ENCODE measurements at regions not wholly inside any gene's neighbourhood (a gene's known extent, or its start where the extent isn't known, plus 50 kb on each side); places are given as distances from the start of the nearest gene placed in this dataset.

- peak; percentile 37 for DNase-seq (ENCODE audit: low read depth)
Measured at GRCh38 chr5:61964201-61964600, 341.8 kb upstream of the KIF2A start.

- DNase-seq (ENCODE audit: low read depth) = no peak
Measured at GRCh38 chr5:61965069-61965468, 340.9 kb upstream of the KIF2A start.

- DNase-seq (ENCODE audit: low read depth) = no peak
Measured at GRCh38 chr5:61965490-61965889, 340.5 kb upstream of the KIF2A start.

- DNase-seq (ENCODE audit: low read depth) = no peak
Measured at GRCh38 chr5:61966296-61966955, 339.6 kb upstream of the KIF2A start.

GRCh38 chr5:61966997-61967396 is 339.0 kb upstream of the KIF2A start:
- no peak for DNase-seq (ENCODE audit: low read depth)

- DNase-seq (ENCODE audit: low read depth) = no peak
Measured at GRCh38 chr5:61967681-61968080, 338.3 kb upstream of the KIF2A start.

- DNase-seq (ENCODE audit: low read depth) = peak; percentile 26
Measured at GRCh38 chr5:61969347-61969746, 336.7 kb upstream of the KIF2A start.

- no peak for DNase-seq (ENCODE audit: low read depth)
Measured at GRCh38 chr5:61969755-61970154, 336.3 kb upstream of the KIF2A start.

- no peak for DNase-seq (ENCODE audit: low read depth)
Measured at GRCh38 chr5:61970218-61970617, 335.8 kb upstream of the KIF2A start.

- no peak for DNase-seq (ENCODE audit: low read depth)
Measured at GRCh38 chr5:61974680-61975079, 331.3 kb upstream of the KIF2A start.

GRCh38 chr5:61981886-61982285 is 324.1 kb upstream of the KIF2A start:
- DNase-seq (ENCODE audit: low read depth) = no peak

- no peak for DNase-seq (ENCODE audit: low read depth)
Measured at GRCh38 chr5:61991430-61991829, 314.6 kb upstream of the KIF2A start.

GRCh38 chr5:61991866-61992265 is 314.1 kb upstream of the KIF2A start:
- DNase-seq (ENCODE audit: low read depth) = no peak

GRCh38 chr5:61993295-61993927 is 312.6 kb upstream of the KIF2A start:
- DNase-seq (ENCODE audit: low read depth) = no peak

GRCh38 chr5:61994171-61994570 is 311.8 kb upstream of the KIF2A start:
- DNase-seq (ENCODE audit: low read depth) = no peak

GRCh38 chr5:61995486-61995885 is 310.5 kb upstream of the KIF2A start:
- DNase-seq (ENCODE audit: low read depth) = no peak

- no peak for DNase-seq (ENCODE audit: low read depth)
Measured at GRCh38 chr5:61999371-61999770, 306.6 kb upstream of the KIF2A start.

GRCh38 chr5:62000646-62001045 is 305.4 kb upstream of the KIF2A start:
- no peak for DNase-seq (ENCODE audit: low read depth)

GRCh38 chr5:62001640-62002039 is 304.4 kb upstream of the KIF2A start:
- no peak for DNase-seq (ENCODE audit: low read depth)

- DNase-seq (ENCODE audit: low read depth) = no peak
Measured at GRCh38 chr5:62002436-62002835, 303.6 kb upstream of the KIF2A start.

GRCh38 chr5:62005551-62005950 is 300.5 kb upstream of the KIF2A start:
- DNase-seq (ENCODE audit: low read depth) = no peak

- no peak for DNase-seq (ENCODE audit: low read depth)
Measured at GRCh38 chr5:62007457-62007856, 298.5 kb upstream of the KIF2A start.

- no peak for DNase-seq (ENCODE audit: low read depth)
Measured at GRCh38 chr5:62011089-62011664, 294.8 kb upstream of the KIF2A start.

All from Daoy (cell line).